GM18502 (cell line): ENCODE measurements at regions not wholly inside any gene's neighbourhood (a gene's known extent, or its start where the extent isn't known, plus 50 kb on each side); places are given as distances from the start of the nearest gene placed in this dataset.

Experiments
- ATAC-seq: cut with Tn5 transposase; IDR thresholded peaks from one replicate; pipeline ENCODE4 v1.9.1; 2021; ENCODE audit warnings: mild to moderate bottlenecking; ENCODE audit not compliant: unreplicated experiment, poor library complexity

DNA sequence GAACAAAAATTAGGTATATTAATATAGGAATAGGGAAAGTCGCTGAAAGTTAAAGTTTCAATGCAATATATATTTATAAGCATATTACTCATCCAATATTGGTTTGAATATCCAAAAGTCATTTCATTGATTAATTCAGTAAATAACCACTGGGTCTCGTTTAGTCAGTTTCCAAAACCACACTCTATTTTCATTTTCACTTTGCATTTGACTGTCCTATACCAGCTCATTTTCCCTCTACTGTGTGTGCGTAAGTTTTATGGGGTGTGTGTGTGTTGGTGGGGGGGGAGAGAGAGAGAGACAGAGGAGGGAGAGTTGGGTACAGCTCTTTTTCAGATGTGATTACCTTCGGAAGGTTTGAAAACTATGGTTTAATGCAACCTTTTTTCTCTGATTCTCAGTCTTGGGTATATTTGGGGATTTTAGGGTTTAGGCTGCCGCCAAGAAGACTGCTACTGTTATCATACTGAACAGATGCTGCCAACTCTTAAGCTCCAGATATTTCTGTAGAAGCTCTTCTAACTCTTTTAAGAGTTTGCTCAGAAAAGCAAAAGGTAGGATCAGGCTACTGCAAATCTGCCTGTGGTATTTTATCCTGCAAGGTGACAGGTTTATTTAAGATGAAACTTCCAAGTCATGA lies 1427.4 kb downstream of the PCDH7 start:
- no peak for ATAC-seq

GRCh38 chr4:32148111-32148666 lies 1428.0 kb downstream of the PCDH7 start:
- ATAC-seq = no peak

- no peak for ATAC-seq
Measured at GRCh38 chr4:32158961-32159360, 1438.8 kb downstream of the PCDH7 start.

GRCh38 chr4:32161392-32161791 lies 1441.2 kb downstream of the PCDH7 start:
- ATAC-seq = no peak

DNA sequence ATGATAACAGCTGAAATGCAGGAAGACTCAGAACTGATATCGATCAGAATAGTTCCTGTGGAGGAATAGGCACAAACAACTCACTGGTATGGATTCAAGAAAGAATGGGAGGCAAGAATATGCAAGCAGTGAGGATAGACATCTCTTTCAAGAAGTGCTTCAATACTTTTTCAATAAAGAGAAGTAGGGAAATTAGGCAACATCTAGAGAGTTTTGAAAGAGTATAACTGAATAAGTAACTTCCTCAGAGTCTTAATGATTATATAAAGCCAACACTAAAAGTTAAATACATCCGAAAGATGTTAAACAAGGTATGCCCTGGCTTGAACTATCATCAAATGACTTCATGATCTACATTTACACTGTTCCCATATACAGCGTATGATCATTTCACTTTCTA lies 1443.0 kb downstream of the PCDH7 start:
- ATAC-seq = no peak

- no peak for ATAC-seq
Measured at GRCh38 chr4:32169841-32170240, 1449.7 kb downstream of the PCDH7 start.

DNA sequence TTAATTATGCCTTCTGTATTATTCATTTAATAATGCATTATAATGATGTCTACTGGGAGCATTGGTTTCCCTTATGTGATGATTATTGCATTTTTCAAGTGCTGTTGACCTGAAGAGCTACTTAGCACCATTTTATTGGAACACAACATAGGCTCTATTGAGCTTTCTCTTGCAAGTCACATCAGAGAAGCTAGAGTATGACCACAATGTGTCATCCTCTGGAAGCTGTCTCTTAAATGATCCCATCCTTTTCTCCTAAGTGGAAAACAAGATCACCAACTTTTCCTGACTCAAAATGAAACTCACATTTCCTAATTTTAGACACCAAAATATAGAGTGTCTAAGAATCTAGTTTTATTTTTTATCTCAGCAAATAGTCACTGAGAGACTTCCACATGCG lies 1451.9 kb downstream of the PCDH7 start:
- no peak for ATAC-seq

- ATAC-seq = no peak
Measured at GRCh38 chr4:32172761-32173160, 1452.6 kb downstream of the PCDH7 start.

- ATAC-seq = no peak
Measured at GRCh38 chr4:32180086-32180485, 1459.9 kb downstream of the PCDH7 start.

DNA sequence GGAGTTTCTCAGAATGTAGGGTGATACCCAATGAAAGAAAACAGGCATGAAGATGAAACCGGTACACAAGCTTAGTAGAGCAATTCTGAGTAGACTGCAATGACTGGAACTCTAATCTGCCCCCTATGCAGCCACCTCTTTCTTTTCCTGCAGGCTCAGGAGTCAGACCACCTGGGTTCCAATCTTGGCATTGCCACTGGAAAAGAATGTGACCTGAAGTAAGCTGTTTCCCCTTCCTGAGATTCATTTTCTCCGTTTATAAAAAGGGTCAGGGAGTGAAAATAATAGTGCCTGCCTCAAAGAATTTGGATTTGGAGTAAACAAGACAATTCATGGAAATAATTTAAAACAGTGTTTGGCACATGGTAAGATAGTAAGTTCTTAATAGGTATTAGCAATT lies 1464.0 kb downstream of the PCDH7 start:
- no peak for ATAC-seq

DNA sequence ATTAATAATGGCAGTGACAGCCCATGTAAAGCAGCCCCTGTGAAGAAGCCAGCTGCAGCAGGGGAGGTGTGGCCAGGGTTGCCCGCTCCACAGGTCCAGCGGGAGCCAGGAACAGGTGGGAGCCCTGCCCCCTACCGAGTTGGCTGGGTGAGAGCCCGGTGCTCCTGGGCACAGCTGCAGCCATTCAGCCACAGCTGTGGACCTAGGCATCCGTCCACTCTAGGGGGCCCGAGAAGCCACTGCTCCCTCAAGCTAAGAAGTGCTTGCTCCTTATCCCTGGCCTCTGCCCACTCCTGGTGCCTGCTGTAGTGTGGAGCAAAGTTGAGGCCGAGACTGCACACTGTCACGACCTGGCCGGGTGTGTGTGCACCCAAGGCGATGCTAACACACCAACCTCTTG lies 1469.0 kb downstream of the PCDH7 start:
- no peak for ATAC-seq

DNA sequence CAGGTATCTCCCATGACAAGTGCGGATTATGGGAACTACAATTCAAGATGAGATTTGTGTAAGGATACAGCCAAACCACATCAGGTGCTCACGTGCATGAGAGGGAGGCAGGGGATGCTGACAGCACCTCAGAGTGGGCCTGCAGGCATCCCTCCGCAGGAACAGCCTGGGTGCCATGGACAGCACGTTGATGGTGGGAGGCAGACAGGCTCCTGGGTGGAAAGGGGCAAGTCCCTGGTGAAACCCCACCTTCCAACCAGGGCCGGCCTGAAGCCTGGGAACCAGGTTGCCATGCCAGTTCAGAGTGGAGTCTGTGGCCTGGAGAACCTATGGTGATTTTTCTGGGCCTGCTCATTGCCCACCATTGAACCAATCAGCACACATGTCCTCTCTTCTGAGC lies 1469.6 kb downstream of the PCDH7 start:
- ATAC-seq = no peak

GRCh38 chr4:32191961-32192360 lies 1471.8 kb downstream of the PCDH7 start:
- no peak for ATAC-seq

DNA sequence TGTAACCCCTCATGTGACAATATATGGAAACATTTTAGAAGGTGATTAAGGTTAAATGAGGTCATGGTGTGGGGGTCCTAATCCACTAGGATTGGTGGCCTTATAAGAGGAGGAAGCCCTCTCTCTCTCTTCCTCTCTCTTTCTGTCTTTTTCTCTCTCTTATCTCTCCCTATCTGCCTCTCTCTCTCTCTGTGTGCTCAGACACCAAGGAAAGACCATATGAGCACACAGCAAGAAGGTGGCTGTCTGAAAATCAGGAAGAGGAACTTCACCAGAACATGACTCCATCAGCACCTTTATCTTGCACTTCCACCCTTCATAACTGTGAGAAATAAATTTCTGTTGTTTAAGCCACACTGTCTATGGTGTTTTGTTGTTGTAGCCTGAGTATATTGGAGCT lies 1472.2 kb downstream of the PCDH7 start:
- ATAC-seq = no peak

GRCh38 chr4:32192991-32193390 lies 1472.8 kb downstream of the PCDH7 start:
- no peak for ATAC-seq

GRCh38 chr4:32196950-32197688 lies 1477.0 kb downstream of the PCDH7 start:
- ATAC-seq = no peak

GRCh38 chr4:32199639-32200038 lies 1479.5 kb downstream of the PCDH7 start:
- no peak for ATAC-seq

DNA sequence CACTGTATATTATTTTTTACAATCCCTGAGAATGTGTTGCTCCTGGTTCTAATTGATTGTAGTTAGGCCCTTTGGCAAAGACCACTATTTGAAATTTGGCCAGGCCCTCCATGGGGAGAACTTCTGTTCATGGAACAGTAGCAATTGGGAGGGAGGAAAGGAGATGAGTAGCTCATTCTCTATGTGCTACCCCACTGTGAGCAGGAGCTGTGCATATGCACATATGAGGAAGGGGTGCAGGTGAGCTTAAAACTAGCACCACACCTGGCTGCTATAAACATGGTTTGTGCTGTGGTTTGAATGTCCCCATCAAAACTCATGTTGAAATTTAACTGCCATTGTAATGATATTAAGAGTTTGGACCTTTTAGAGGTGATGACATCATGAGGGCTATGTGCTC lies 1483.2 kb downstream of the PCDH7 start:
- no peak for ATAC-seq

- no peak for ATAC-seq
Measured at GRCh38 chr4:32206756-32207155, 1486.6 kb downstream of the PCDH7 start.

DNA sequence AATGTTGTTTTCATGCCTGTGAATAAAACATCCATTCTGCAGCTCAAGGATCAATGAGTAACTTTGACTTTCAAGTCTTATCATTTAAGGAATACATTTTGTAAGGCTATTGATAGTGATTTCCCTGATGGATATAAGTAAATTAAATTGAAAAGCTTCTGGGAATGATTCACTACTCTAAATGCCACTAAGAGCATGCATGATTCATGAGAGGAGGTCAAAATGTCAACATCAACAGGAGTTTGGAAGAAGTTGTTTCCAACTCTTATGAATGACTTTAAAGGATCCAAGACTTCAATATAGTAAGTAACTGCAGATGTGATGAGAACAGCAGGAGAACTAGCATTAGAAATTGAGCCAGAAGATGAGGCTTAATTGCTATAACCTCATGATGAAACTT lies 1487.3 kb downstream of the PCDH7 start:
- ATAC-seq = no peak

DNA sequence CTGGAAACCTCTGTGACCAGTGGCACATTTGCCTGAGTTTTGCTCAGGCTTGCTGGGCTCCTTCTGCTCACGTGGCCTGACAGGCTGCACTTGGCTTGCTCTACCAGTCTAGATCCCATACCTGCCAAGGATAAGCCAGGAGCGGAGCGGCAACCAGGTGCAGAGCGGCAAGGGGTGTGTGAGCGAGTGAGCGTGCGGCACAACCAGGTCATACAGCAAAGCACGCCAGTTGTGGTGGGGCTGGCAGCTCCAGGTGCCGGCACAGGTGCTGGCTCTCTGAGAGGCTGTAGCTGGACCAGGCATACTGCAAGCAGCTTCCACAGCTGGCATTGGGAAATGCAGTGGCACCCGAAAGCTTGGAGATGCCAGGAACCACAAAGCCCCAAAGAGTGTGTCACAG lies 1495.1 kb downstream of the PCDH7 start:
- no peak for ATAC-seq

DNA sequence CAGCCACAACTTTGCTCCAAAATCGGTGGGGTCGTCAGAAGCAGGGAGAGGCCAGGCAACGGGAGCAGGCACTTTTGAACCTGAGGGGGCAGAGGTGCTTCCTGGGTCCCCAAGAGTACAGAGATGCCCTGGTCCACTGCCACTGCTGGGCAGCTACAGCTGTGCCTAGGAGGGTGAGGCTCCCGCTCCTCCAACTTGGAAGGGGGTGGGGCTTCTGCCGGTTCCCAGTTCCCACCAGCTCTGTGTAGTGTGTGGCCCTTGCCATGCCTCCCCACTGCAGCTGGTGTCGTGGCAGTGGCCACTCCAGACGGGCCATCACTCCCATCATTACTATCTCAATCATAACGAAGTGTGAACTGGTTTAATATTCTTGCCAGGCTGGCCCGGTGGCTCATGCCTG lies 1496.3 kb downstream of the PCDH7 start:
- no peak for ATAC-seq
